MCF 10A (cell line): ENCODE measurements at regions not wholly inside any gene's neighbourhood (a gene's known extent, or its start where the extent isn't known, plus 50 kb on each side); places are given as distances from the start of the nearest gene placed in this dataset.
A peak's percentile ranks its signal among the peaks of the same experiment; 100 is the strongest.

Experiments
- BruUV-seq: library from RNA; stranded (reverse); fragments of 400-500 nt; replicated peaks from 2 replicates; lab custom pipeline; 2021; lab: Mats Ljungman, UMichigan
- CTCF ChIA-PET: fragments of 300-600 bp; sonication (Branson Sonifier 250); formaldehyde crosslinking; extraction: SDS; loops from one replicate; lab custom pipeline; 2021; ENCODE audit warnings: antibody characterized with exemption, inconsistent platforms; lab: Yijun Ruan, JAX
- POLR2A ChIA-PET: fragments of 300-600, 350-650 bp; sonication (Branson Sonifier 250); formaldehyde crosslinking; extraction: SDS; loops from one replicate; lab custom pipeline; 2020; ENCODE audit warnings: antibody characterized with exemption, inconsistent platforms; lab: Yijun Ruan, JAX
- DNase-seq: peaks from one replicate; pipeline ENCODE4 v3.0.0-alpha.2; 2018; ENCODE audit not compliant: unreplicated experiment
- H3K27ac Mint-ChIP-seq: one replicate; pipeline ENCODE4 v1.8.0; 2022; ENCODE audit warnings: mild to moderate bottlenecking, low read depth, mixed read lengths; ENCODE audit not compliant: unreplicated experiment
- H3K27me3 Mint-ChIP-seq: one replicate; pipeline ENCODE4 v1.8.0; 2022; ENCODE audit warnings: mixed read lengths; ENCODE audit not compliant: insufficient read depth, unreplicated experiment
- H3K36me3 Mint-ChIP-seq: one replicate; pipeline ENCODE4 v1.8.0; 2022; ENCODE audit warnings: mild to moderate bottlenecking, moderate library complexity, mixed read lengths; ENCODE audit not compliant: insufficient read depth, unreplicated experiment
- H3K4me1 Mint-ChIP-seq: one replicate; pipeline ENCODE4 v1.8.0; 2022; ENCODE audit warnings: mixed read lengths; ENCODE audit not compliant: insufficient read depth, unreplicated experiment
- H3K4me3 Mint-ChIP-seq: one replicate; pipeline ENCODE4 v1.8.0; 2022; ENCODE audit warnings: mild to moderate bottlenecking, moderate library complexity, mixed read lengths; ENCODE audit not compliant: unreplicated experiment
- H3K9me3 Mint-ChIP-seq: one replicate; pipeline ENCODE4 v1.8.0; 2022; ENCODE audit warnings: mixed read lengths; ENCODE audit not compliant: unreplicated experiment
- CTCF ChIP-seq: fragments of 200-600 bp; IDR thresholded peaks from one replicate; pipeline ENCODE4 v1.8.0; 2022; ENCODE audit warnings: antibody characterized with exemption, mild to moderate bottlenecking; ENCODE audit not compliant: unreplicated experiment
- intact Hi-C: fragments of 100-400 bp; cut with micrococcal nuclease; formaldehyde crosslinking; loops from 2 replicates; pipeline ENCODE4 v1.14.1; 2022

- ChIA-PET CTCF (interaction anchor here (0.6 kb wide), 1 partner anchor 20 kb away, joined by 3 read pairs; no protein-coding TSS in a partner anchor), POLR2A (no interaction called here)
- H3K27ac Mint-ChIP-seq = no peak overlapping the region
- H3K36me3 Mint-ChIP-seq = no peaks in the 10 kb centered on the region
- DNase-seq = no peak
- peaks cover 52% of the 10 kb centered on the region for H3K27me3 Mint-ChIP-seq
- H3K4me3 Mint-ChIP-seq = no peak overlapping the region
- intact Hi-C loops = no loop called here
- no TSS peak for BruUV-seq
- no peaks in the 10 kb centered on the region for H3K9me3 Mint-ChIP-seq
- TF ChIP-seq CTCF = no peak
- H3K4me1 Mint-ChIP-seq = no peaks in the 10 kb centered on the region
Measured at GRCh38 chr1:208303743-208304712, 59.8 kb upstream of the PLXNA2 start.

- Mint-ChIP-seq H3K9me3 (no peaks in the 10 kb centered on the region), H3K4me1 (no peaks in the 10 kb centered on the region)
Measured at GRCh38 chr1:208308221-208308620, 64.0 kb upstream of the PLXNA2 start.

GRCh38 chr1:208309771-208310170 lies 65.6 kb upstream of the PLXNA2 start:
- ChIA-PET POLR2A (no interaction called here), CTCF (no interaction called here)
- intact Hi-C loops = no loop called here
- Mint-ChIP-seq H3K27ac (no peak overlapping the region), H3K4me3 (no peak overlapping the region), H3K36me3 (no peaks in the 10 kb centered on the region), H3K27me3 (peaks cover 44% of the 10 kb centered on the region), H3K9me3 (no peaks in the 10 kb centered on the region), H3K4me1 (no peaks in the 10 kb centered on the region)
- DNase-seq = peak; percentile 74
- no TSS peak for BruUV-seq
- TF ChIP-seq CTCF = no peak

More at GRCh38 chr1:208308221-208308620, 64.0 kb upstream of the PLXNA2 start:
- ChIA-PET POLR2A (no interaction called here), CTCF (interaction anchor here (0.6 to 0.7 kb wide), 2 partner anchors 7 to 295 kb away, joined by 3 to 4 read pairs; no protein-coding TSS in a partner anchor)
- no peak for DNase-seq
- Mint-ChIP-seq H3K27me3 (peaks cover 43% of the 10 kb centered on the region), H3K4me3 (no peak overlapping the region), H3K27ac (no peak overlapping the region), H3K36me3 (no peaks in the 10 kb centered on the region)
- no peak for TF ChIP-seq CTCF
- BruUV-seq = no TSS peak
- intact Hi-C loops = no loop called here

GRCh38 chr1:208312706-208313105 lies 68.5 kb upstream of the PLXNA2 start:
- no peak overlapping the region for H3K27ac Mint-ChIP-seq
- intact Hi-C loops = no loop called here
- ChIA-PET CTCF (interaction anchor here (0.5 to 1.4 kb wide), 3 partner anchors 12 to 680 kb away, joined by 3 to 7 read pairs (median 3); no protein-coding TSS in a partner anchor), POLR2A (interaction anchor here (0.5 to 0.9 kb wide), 4 partner anchors 17 to 163 kb away, joined by 3 read pairs; no protein-coding TSS in a partner anchor)
- no peak overlapping the region for H3K4me3 Mint-ChIP-seq
- DNase-seq = no peak
- no peaks in the 10 kb centered on the region for H3K9me3 Mint-ChIP-seq
- no peaks in the 10 kb centered on the region for H3K36me3 Mint-ChIP-seq
- H3K27me3 Mint-ChIP-seq = peaks cover 60% of the 10 kb centered on the region
- no peak for TF ChIP-seq CTCF
- BruUV-seq = no TSS peak
- H3K4me1 Mint-ChIP-seq = no peaks in the 10 kb centered on the region
